HepG2 (cell line): ENCODE measurements at regions not wholly inside any gene's neighbourhood (a gene's known extent, or its start where the extent isn't known, plus 50 kb on each side); places are given as distances from the start of the nearest gene placed in this dataset.

Source experiments
- IRF2 ChIP-seq: IDR thresholded peaks from 2 replicates; pipeline ENCODE4 v1.6.1; 2018; ENCODE audit warnings: missing genetic modification reagents, missing compliant biosample characterization
- POLR2AphosphoS5 ChIP-seq: IDR thresholded peaks from 2 replicates; pipeline ENCODE4 v1.6.1; 2012; ENCODE audit warnings: low read depth, low read length
- TFE3 ChIP-seq: IDR thresholded peaks from 2 replicates; pipeline ENCODE4 v1.6.1; 2016
- ZMAT5 ChIP-seq: sonication (generic); formaldehyde crosslinking; IDR thresholded peaks from 2 replicates; pipeline ENCODE4 v1.5.0; 2020; ENCODE audit warnings: mild to moderate bottlenecking, low read depth, missing genetic modification reagents, borderline replicate concordance
- ZNF260 ChIP-seq: sonication (generic); formaldehyde crosslinking; IDR thresholded peaks from 2 replicates; pipeline ENCODE4 v1.4.0; 2020; ENCODE audit warnings: missing genetic modification reagents, low read depth, mild to moderate bottlenecking, borderline replicate concordance
- TF ChIP-seq, protein P1 (sequence below): sonication (generic); formaldehyde crosslinking; IDR thresholded peaks from 2 replicates; pipeline ENCODE4 v1.5.0; 2020; ENCODE audit warnings: mild to moderate bottlenecking, missing genetic modification reagents, moderate library complexity

GRCh38 chr7:10455936-10456335 is 517.7 kb upstream of the PHF14 start:
- TF ChIP-seq, protein P1, sequence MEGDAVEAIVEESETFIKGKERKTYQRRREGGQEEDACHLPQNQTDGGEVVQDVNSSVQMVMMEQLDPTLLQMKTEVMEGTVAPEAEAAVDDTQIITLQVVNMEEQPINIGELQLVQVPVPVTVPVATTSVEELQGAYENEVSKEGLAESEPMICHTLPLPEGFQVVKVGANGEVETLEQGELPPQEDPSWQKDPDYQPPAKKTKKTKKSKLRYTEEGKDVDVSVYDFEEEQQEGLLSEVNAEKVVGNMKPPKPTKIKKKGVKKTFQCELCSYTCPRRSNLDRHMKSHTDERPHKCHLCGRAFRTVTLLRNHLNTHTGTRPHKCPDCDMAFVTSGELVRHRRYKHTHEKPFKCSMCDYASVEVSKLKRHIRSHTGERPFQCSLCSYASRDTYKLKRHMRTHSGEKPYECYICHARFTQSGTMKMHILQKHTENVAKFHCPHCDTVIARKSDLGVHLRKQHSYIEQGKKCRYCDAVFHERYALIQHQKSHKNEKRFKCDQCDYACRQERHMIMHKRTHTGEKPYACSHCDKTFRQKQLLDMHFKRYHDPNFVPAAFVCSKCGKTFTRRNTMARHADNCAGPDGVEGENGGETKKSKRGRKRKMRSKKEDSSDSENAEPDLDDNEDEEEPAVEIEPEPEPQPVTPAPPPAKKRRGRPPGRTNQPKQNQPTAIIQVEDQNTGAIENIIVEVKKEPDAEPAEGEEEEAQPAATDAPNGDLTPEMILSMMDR (CRISPR knock-in tag), result no peak
- no peak for TF ChIP-seq TFE3
- TF ChIP-seq IRF2 (CRISPR knock-in tag), result no peak
- TF ChIP-seq POLR2AphosphoS5, result no peak
- no peak for TF ChIP-seq ZNF260
- no peak for TF ChIP-seq ZMAT5 (CRISPR knock-in tag)
